Ovary (tissue), 3 donors: ENCODE measurements at regions not wholly inside any gene's neighbourhood (a gene's known extent, or its start where the extent isn't known, plus 50 kb on each side); places are given as distances from the start of the nearest gene placed in this dataset.

Source experiments
- POLR2A ChIP-seq: fragments of 450-650 bp; IDR thresholded peaks from one replicate; pipeline ENCODE4 v1.6.1; 2017; ENCODE audit warnings: antibody characterized with exemption, mild to moderate bottlenecking, moderate library complexity
- TF ChIP-seq, protein P1 (sequence below), 3 donors: fragments of 450-650 bp in 2 of 3; fragments of 200-600 bp in 1 of 3; IDR thresholded peaks; one replicate each; pipeline versions ENCODE4 v1.5.1 to v1.8.0; 2016 to 2022; ENCODE audit warnings: antibody characterized with exemption in 3 of 3, mild to moderate bottlenecking in 1 of 3
- donor health status: DM: no; HTN: no; CAD: no.

DNA sequence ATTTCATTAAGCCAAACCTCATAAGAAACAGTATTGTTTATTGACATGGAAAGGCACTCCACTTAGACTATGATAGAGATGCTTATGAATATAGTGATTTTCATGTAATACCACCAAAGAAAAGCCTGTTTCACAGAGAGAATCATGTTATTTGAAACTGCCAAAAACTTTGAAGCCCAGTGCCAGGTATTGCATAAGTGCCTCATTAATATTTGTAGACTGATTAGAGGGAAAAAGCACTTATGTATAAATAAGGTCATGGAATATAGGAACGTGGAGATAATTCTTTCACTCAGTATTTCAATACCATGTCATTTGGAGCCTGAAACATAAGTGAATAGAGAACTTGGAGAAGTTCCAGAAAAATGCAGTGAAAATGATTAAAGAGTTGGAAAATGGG is 162.6 kb upstream of the CRIM1 start:
- TF ChIP-seq, protein P1, sequence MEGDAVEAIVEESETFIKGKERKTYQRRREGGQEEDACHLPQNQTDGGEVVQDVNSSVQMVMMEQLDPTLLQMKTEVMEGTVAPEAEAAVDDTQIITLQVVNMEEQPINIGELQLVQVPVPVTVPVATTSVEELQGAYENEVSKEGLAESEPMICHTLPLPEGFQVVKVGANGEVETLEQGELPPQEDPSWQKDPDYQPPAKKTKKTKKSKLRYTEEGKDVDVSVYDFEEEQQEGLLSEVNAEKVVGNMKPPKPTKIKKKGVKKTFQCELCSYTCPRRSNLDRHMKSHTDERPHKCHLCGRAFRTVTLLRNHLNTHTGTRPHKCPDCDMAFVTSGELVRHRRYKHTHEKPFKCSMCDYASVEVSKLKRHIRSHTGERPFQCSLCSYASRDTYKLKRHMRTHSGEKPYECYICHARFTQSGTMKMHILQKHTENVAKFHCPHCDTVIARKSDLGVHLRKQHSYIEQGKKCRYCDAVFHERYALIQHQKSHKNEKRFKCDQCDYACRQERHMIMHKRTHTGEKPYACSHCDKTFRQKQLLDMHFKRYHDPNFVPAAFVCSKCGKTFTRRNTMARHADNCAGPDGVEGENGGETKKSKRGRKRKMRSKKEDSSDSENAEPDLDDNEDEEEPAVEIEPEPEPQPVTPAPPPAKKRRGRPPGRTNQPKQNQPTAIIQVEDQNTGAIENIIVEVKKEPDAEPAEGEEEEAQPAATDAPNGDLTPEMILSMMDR (IDR thresholded peaks at IDR 0.05) = no peak
- TF ChIP-seq POLR2A = no peak
